Middle frontal gyrus (tissue), 1 donor: ENCODE measurements at regions not wholly inside any gene's neighbourhood (a gene's known extent, or its start where the extent isn't known, plus 50 kb on each side); places are given as distances from the start of the nearest gene placed in this dataset.
A peak's percentile ranks its signal among the peaks of the same experiment; 100 is the strongest.

Experiments used
- DNase-seq: peaks from one replicate; pipeline ENCODE4 v3.0.0-alpha.2; 2015; ENCODE audit warnings: low spot score; ENCODE audit errors: extremely low spot score

DNA sequence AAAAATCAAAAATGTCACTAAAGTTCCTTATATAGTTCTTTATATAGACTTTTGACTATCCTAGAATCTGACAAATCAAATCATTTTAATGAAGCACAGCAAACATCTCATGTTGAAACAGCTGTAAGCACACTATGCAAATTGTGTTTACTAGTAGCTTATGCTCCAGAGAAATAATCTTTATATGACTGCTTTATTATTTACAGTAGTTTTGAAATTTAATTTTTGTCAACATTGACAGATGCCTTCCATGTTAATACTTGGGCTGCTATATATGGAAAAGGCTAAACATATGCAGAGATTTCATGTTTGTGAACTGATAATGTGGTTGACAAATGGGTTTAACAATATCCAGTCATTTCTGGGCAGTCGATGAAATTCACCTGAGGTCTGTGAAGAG, 616.8 kb downstream of the TAFA4 start:
- DNase-seq = no peak

DNA sequence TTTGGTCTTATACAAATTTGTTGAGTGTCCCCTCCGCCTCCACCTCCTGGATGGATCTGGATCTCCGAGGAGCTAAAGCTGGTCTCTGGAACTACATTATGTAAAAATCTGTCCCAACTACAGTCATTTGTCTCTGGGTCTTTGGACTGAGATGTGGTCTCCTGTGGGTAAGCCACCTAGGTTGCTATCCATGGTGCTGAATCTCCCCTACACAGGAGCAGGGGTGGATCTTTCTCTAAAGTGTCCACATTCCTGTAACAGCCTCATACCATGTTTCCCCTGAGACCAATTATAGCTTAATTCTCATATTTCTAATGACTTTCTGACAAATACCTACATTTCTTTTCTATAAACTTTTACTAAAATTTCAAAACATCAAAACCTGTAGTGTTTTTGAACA, 625.8 kb downstream of the TAFA4 start:
- DNase-seq = no peak

GRCh38 chr3:68295457-68295856, 636.9 kb downstream of the TAFA4 start:
- DNase-seq = no peak

GRCh38 chr3:68290333-68290732, 635.9 kb upstream of the SUCLG2 start:
- no peak for DNase-seq

- DNase-seq = no peak
Observed at GRCh38 chr3:68288085-68288484, 633.7 kb upstream of the SUCLG2 start.

- DNase-seq = no peak
Observed at GRCh38 chr3:68287101-68287500, 632.7 kb upstream of the SUCLG2 start.

GRCh38 chr3:68274286-68274685, 619.9 kb upstream of the SUCLG2 start:
- DNase-seq = no peak

DNA sequence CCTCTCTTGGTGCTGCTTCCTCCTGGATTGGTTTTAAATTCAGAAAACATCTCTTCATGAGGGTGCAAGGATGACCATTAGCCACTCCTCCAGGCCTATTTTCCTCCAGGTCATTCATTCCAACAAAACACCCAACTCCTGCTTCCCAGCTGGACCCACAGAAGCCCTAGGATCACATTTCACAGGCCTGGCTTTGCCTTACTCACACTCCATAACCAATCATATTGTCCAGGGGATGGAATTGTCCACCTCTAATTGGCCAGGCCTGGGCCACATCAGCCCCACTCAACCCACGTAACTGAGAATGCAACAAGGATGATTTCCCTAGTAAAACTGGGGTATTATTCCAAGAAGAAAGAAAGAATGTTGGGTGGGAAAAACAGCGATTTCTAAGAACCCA, 616.7 kb upstream of the SUCLG2 start:
- DNase-seq = no peak

DNA sequence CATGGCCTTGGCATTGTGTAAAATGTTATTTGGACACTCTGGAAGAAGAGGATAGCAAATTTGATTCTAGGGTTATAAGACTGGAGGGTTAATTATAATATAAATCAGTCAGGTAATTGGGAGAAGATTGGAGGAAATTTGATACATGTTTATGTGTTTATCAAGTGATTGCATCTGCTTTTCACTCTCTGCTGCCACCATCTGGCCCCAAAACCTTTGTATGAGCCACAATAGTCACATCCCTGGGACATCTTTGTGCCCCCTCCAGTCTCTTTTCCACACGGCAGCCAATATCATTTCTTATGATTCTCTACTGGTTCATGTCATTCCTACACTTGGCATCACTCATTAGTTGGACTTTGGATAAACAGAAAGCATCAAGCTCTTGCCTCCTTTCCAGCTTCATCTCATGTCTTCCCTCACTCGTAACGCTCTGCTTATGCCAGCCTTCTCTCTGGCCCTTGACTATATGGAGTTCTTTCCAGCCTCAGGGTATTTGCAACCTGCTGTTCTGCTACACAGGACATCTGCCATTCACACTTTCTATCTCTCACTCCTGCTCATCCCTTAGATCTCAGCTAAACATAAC, 602.3 kb upstream of the SUCLG2 start:
- DNase-seq = no peak

GRCh38 chr3:68249265-68249664, 594.9 kb upstream of the SUCLG2 start:
- no peak for DNase-seq

DNA sequence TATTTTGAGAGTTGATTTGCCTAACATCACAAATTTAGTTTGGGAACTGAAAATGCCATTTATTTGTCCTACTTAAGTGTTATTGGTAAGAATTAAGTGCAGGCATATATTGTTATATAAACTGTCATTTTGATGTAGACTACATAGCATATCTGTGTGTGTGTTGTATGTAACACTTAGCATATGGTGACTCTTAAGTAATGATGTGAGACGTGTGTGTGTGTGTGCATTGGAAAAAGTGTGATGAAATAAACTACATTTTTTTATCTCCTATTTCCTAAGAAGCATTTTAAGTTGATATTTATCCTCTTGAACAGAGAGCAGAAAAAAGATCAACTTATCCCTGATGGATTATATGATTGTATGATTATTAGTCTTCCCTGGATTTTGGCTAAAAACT, 588.2 kb upstream of the SUCLG2 start:
- DNase-seq = no peak

DNA sequence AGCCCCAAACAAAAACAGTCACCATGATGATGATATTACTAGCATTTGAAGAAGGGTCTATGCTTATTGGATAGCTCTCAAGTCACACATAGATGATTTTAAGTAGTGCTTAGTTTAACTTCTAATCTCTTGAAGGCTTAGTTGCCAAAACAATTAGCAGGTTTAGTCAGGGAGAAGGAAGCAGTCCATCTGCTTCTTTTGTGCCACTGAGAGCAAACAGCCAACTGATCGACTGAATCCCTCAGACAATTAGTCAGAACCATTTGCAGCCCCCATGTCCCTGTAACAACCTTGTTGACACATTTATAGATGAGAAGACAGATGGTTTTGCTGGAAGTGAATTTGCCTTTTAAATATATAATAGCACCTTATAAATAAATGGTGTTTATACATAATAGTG, 585.1 kb upstream of the SUCLG2 start:
- no peak for DNase-seq

DNA sequence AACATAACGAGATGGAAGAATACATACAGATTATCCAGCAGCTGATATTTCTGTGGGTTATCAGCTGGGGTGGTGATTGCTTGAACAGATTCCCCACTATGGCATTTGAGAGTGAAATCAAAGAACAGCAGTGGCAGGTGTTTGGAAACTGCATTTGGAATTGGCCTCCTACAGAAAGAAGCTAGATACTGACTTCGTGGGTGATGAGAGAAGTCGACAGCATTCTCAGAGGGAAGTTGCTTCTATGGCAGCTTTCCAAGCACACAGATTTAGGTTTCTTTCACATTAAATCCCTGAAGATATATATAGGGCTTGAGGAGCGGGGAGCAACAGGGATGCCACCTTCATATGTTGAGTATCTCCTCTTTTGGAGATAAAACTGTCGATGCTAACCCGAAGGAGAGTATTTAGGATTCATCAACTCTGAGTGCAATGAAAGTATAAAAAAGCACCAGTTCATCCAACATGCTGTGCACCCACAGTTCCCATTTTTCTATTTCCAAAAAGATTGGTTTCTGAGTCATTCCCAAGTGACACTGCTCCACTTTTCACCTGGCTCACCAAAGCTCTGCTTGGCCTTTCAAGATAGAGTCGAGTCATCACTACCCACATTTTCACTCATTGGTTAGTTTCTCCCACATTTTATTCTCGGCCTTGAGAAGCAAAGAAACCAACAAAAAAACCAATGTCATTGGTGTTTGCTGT, 579.8 kb upstream of the SUCLG2 start:
- DNase-seq = peak; percentile 58

DNA sequence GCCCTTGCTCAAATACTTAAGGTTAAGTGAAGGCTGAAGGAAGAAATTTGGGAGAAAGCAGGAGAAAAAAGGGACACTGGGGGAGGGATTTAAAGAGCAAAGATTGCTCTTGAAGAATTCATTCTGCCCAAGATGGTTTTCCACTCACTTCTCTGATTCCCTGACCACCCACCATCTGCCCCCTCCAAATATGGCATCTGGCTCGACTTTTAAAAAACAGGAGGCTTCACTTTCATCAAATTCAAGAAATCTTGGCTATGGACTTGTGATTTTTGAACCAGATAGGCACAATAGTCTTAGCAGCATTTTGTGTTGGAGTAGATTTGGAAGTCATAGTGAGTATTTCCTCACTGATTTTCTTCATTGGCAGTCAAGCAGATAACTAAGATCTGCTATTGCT, 574.4 kb upstream of the SUCLG2 start:
- peak; percentile 20 for DNase-seq

DNA sequence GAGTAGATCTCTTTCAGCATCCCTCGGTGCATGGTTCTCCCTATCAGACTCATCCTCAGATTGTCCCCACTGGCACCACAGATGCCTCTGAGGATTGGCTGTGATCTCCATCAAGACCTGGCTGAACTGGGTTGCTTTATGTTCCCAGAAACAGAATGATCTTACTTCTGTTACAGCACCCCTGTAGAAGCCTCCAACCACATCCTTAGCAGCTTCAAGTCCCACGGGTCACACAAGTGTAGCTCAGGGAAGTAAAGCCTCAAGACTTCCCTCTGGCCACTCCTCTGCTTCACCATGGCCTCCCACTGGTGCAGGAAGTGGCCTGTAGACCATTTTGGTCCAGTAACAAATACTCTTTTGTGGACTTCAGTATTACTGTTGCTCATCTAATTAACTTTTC, 566.4 kb upstream of the SUCLG2 start:
- no peak for DNase-seq

DNA sequence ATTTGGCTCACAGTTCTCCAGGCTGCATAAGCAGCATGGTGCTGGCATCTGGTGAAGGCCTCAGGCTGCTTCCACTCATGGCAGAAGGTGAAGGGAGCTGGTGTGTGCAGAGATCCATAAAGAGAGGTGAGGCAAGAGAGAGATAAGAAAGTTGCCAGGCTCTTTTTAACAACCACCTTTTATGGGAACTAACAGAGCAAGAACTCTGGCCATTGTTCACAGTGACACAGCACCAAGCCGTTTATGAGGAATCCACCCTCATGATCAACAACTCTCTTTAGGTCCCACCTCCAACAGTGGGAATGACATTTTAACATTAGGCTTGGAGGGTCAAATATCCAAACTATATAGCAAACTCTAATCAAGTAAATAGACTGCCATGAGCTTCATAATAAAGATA, 557.2 kb upstream of the SUCLG2 start:
- no peak for DNase-seq

DNA sequence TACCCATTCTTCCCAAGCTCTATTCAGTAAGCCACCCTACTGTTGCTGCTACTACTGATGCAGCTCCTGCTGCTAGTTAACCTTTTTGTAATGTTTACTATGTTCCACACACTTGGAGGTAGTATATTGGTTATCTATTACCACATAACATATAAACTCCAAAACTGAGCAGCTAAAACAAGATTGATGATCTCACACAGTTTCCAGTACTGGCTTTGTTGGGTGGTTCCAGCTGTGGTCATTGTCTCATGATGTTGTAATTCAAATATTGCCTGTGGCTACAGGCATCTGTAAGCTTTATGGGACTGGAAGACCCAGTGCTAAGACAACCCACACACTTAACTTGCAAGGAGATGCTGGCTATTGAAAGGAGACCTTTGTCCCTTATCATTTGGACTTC, 556.2 kb upstream of the SUCLG2 start:
- DNase-seq = no peak

DNA sequence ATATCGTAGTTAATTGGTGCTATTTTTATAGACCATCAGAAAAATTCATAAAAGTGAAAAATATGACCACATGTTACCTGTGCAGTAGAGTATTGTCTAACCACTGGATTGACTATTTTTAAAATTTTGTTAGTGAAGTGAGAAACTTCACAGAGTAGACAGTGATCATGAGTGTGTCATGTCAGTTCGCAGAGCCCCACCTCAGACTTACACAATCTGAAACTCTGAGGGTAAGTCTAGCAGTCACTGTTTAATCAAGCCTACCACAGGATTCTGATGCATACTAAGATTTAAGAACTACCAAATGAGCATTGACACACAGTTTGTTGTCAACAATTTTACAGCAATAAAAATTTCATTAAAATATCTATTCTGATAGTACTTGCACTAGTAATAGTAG, 552.9 kb upstream of the SUCLG2 start:
- DNase-seq = no peak

DNA sequence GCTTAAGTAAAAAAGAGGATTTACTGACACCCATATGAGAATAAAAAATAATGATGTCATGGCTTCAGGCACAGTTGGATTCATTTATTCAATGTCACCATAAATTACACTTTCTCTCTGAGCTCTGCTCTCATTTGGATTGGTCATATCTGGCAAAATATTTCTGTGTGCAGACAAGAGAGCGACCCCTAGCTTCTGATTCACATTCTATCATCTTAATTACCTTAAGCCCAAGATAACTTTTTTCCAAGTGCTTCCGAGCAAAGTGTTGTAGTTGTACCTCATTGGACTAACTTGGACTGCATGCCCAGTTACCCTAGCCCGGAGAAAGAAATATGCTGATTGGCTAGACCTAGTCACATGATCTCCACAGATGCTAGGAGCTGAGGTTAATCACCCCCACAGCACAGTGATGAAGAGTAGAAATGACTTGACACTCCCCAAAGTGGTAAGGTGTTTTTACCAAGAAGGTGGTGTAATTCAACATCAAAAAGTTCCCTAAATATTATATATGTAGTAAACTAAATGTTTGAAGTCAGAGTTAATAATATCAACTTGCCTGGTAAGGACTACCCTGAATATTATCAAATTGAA, 552.2 kb upstream of the SUCLG2 start:
- no peak for DNase-seq

- no peak for DNase-seq
Observed at GRCh38 chr3:68186733-68187132, 532.3 kb upstream of the SUCLG2 start.

GRCh38 chr3:68176600-68176999, 522.2 kb upstream of the SUCLG2 start:
- no peak for DNase-seq

DNA sequence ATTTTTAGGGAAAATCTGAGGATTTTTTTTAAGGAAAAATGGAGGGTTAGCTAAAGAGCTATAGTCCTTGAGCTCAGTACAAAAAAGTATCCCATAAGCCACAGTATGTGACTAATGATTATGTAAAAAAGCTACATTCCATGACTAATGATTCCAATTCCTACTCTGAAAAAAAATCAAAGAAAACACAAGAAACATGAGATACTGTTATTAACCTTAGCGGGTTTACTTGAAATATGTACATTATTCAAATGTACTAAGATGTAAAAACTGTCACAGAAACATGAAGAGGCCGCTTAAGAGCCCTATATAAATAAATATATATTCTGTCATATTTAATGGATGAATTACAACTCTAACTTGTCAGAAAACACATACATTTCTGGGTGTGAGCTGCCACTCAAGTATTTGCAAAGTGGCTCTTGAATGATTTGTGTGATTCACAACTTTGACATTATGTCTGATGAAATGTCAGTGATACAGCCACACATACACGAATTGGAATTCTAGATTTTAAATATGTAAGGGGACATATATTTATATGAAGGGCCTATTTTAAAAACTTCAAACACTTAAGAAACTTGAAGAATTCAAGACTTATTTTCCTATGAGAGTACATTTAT, 518.7 kb upstream of the SUCLG2 start:
- DNase-seq = no peak

DNA sequence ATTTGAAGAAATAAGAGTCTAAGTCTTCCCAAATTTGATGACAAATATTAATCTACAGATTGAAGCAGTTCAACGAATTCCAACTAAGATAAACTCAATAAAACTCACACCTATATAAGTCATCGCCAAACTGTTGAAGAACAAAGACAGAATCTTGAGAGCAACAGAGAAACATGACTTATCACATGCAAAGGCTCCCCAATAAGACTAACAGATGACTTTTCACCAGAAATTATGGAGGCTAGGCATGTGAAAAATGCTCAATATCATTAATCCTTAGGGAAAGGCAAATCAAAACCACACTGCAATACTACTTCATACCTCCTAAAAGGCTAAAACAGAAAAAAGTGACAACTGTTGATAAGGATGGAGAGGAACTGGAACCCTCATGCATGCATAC, 517.6 kb upstream of the SUCLG2 start:
- DNase-seq = no peak
